Endothelial cell of umbilical vein (primary cell): ENCODE measurements at regions not wholly inside any gene's neighbourhood (a gene's known extent, or its start where the extent isn't known, plus 50 kb on each side); places are given as distances from the start of the nearest gene placed in this dataset.

Experiments used
- BruUV-seq: library from RNA; stranded (reverse); fragments of 400-500 nt; replicated peaks from 2 replicates; lab custom pipeline; 2021; lab: Mats Ljungman, UMichigan
- CTCF ChIA-PET: fragments of 300-600, 350-600 bp; sonication (Branson Sonifier 250); formaldehyde crosslinking; loops from one replicate; lab custom pipeline; 2021; ENCODE audit warnings: antibody characterized with exemption, inconsistent platforms; lab: Charles Lee
- POLR2A ChIA-PET: fragments of 300-600, 350-600 bp; sonication (Branson Sonifier 250); formaldehyde crosslinking; loops from one replicate; lab custom pipeline; 2021; ENCODE audit warnings: antibody characterized with exemption, inconsistent platforms; lab: Charles Lee
- DNase-seq: peaks from one replicate; pipeline ENCODE4 v3.0.0-alpha.2; 2011; ENCODE audit warnings: low read depth, low spot score
- FAIRE-seq: peaks from 2 replicates; lab custom pipeline; 2011; peaks lifted over from hg19 to GRCh38; lab: Jason Lieb, UNC
- H2AFZ ChIP-seq: 2 replicates; pipeline ENCODE4 v1.6.0; 2012; ENCODE audit warnings: low read depth, low read length, control low read depth, inconsistent platforms
- H3K27ac ChIP-seq: 2 replicates; pipeline ENCODE4 v1.5.1; 2011; ENCODE audit warnings: low read depth, mild to moderate bottlenecking, control low read depth, low read length, moderate library complexity; ENCODE audit not compliant: insufficient read depth
- H3K27me3 ChIP-seq, 2 experiments: 2 replicates each; pipeline versions ENCODE4 v1.6.0 to v1.6.1; 2011; ENCODE audit warnings: low read length in 2 of 2, mixed read lengths in 1 of 2; ENCODE audit not compliant: control insufficient read depth in 2 of 2, insufficient read depth in 2 of 2
- H3K36me3 ChIP-seq, 2 experiments: 2 replicates in 1 of 2; 3 replicates in 1 of 2; pipeline ENCODE4 v1.5.1; 2011; ENCODE audit warnings: low read length in 2 of 2, mild to moderate bottlenecking in 1 of 2, moderate library complexity in 1 of 2; ENCODE audit not compliant: control insufficient read depth in 2 of 2, insufficient read depth in 2 of 2; ENCODE audit errors: extremely low read depth in 1 of 2
- H3K4me1 ChIP-seq: 3 replicates; pipeline ENCODE4 v1.5.1; 2011; ENCODE audit warnings: mild to moderate bottlenecking, low read length; ENCODE audit not compliant: control insufficient read depth, insufficient read depth; ENCODE audit errors: extremely low read depth
- H3K4me2 ChIP-seq: 2 replicates; pipeline ENCODE4 v1.6.1; 2011; ENCODE audit warnings: low read length, control low read depth, mixed read lengths; ENCODE audit not compliant: insufficient read depth
- H3K4me3 ChIP-seq, 3 experiments: fragments of 200-600 bp in 1 of 3; sonication (generic), shearing (Covaris generic) in 1 of 3; replicated peaks in 1 of 3; 2 replicates each; pipeline ENCODE4 v1.5.1; 2011 to 2016; ENCODE audit warnings: control low read depth in 3 of 3, low read length in 3 of 3, mild to moderate bottlenecking in 2 of 3, inconsistent platforms in 1 of 3, low read depth in 1 of 3, moderate library complexity in 1 of 3; ENCODE audit not compliant: insufficient read depth in 1 of 3
- H3K79me2 ChIP-seq: 2 replicates; pipeline ENCODE4 v1.6.0; 2012; ENCODE audit warnings: low read length, inconsistent platforms; ENCODE audit not compliant: control insufficient read depth, insufficient read depth
- H3K9ac ChIP-seq: replicated peaks from 2 replicates; pipeline ENCODE3; 2011; ENCODE audit warnings: low read length, control low read depth; ENCODE audit not compliant: insufficient read depth; ENCODE audit errors: extremely low read depth
- H3K9me1 ChIP-seq: replicated peaks from 3 replicates; pipeline ENCODE4 v1.6.0; 2011; ENCODE audit warnings: mild to moderate bottlenecking, low read length; ENCODE audit not compliant: control insufficient read depth, insufficient read depth; ENCODE audit errors: extremely low read depth
- H3K9me3 ChIP-seq: replicated peaks from 2 replicates; pipeline ENCODE4 v1.5.1; 2012; ENCODE audit warnings: low read length, inconsistent platforms; ENCODE audit not compliant: control insufficient read depth, insufficient read depth
- H4K20me1 ChIP-seq: replicated peaks from 2 replicates; pipeline ENCODE3; 2011; ENCODE audit warnings: mild to moderate bottlenecking, low read length; ENCODE audit not compliant: control insufficient read depth, insufficient read depth; ENCODE audit errors: extremely low read depth
- CTCF ChIP-seq, 2 donors: IDR thresholded peaks; 1 replicate in 1 of 2; 2 replicates in 1 of 2; pipeline ENCODE4 v1.5.1; 2011; ENCODE audit warnings: low read length in 2 of 2, mild to moderate bottlenecking in 2 of 2, moderate library complexity in 2 of 2, control low read depth in 1 of 2, inconsistent platforms in 1 of 2, low read depth in 1 of 2; ENCODE audit not compliant: insufficient read depth in 1 of 2; ENCODE audit errors: extremely low read depth in 1 of 2
- EZH2 ChIP-seq: IDR thresholded peaks from 2 replicates; pipeline ENCODE4 v1.6.1; 2012; ENCODE audit warnings: borderline replicate concordance, low read depth, mild to moderate bottlenecking, moderate library complexity, low read length, inconsistent platforms; ENCODE audit not compliant: severe bottlenecking
- FOS ChIP-seq: IDR thresholded peaks from 2 replicates; pipeline ENCODE4 v1.6.1; 2011; ENCODE audit warnings: mild to moderate bottlenecking, low read length, moderate library complexity, borderline replicate concordance; ENCODE audit not compliant: insufficient read depth
- GATA2 ChIP-seq: IDR thresholded peaks from 2 replicates; pipeline ENCODE4 v1.7.0; 2011; ENCODE audit warnings: low read depth, mild to moderate bottlenecking, moderate library complexity, mixed read lengths, low read length; ENCODE audit not compliant: insufficient read length, insufficient read depth
- JUN ChIP-seq: IDR thresholded peaks from 2 replicates; pipeline ENCODE4 v1.6.1; 2011; ENCODE audit warnings: borderline replicate concordance, low read depth; ENCODE audit not compliant: insufficient read length, insufficient read depth
- MAX ChIP-seq: IDR thresholded peaks from 2 replicates; pipeline ENCODE4 v1.6.1; 2011; ENCODE audit not compliant: insufficient read depth, insufficient read length
- MYC ChIP-seq: IDR thresholded peaks from one replicate; pipeline ENCODE4 v1.6.1; 2011; ENCODE audit warnings: mild to moderate bottlenecking, low read depth, low read length
- POLR2A ChIP-seq: IDR thresholded peaks from 2 replicates; pipeline ENCODE4 v1.6.1; 2012; ENCODE audit warnings: low read depth, mild to moderate bottlenecking, control low read depth, low read length
- POLR2AphosphoS5 ChIP-seq: IDR thresholded peaks from 2 replicates; pipeline ENCODE4 v1.6.1; 2012; ENCODE audit warnings: low read depth, mild to moderate bottlenecking, control low read depth, low read length, moderate library complexity; ENCODE audit not compliant: insufficient read depth
- dilution Hi-C: fragments of 300-500 bp; cut with MboI; formaldehyde crosslinking; loops from one replicate; pipeline ENCODE4 v1.15.0; 2019; ENCODE audit warnings: low sequenced_read_pairs; ENCODE audit not compliant: extremely low pct_ligation_motif_present
- intact Hi-C: fragments of 100-400 bp; cut with micrococcal nuclease; formaldehyde crosslinking; loops from one replicate; pipeline ENCODE4 v1.10.0; 2022

GRCh38 chr12:124679533-124680371 lies 112.3 kb upstream of the NCOR2 start:
- Histone ChIP-seq H3K4me3 (no peak overlapping the region), H3K4me1 (peaks cover 31% of the 10 kb centered on the region), H3K9me1 (no peaks in the 10 kb centered on the region), H3K36me3 (no peaks in the 10 kb centered on the region), H4K20me1 (no peaks in the 10 kb centered on the region), H3K79me2 (no peaks in the 10 kb centered on the region), H3K27ac (no peak overlapping the region), H3K27me3 (no peaks in the 10 kb centered on the region), H2AFZ (no peak overlapping the region), H3K9ac (no peak overlapping the region), H3K4me2 (no peak overlapping the region), H3K9me3 (no peaks in the 10 kb centered on the region)
- DNase-seq (no peak), FAIRE-seq (peak; percentile 69)
- TF ChIP-seq MAX (no peak), CTCF (IDR thresholded peaks at IDR 0.05; ENCODE audit: extremely low read depth in 1 of 2, insufficient read depth in 1 of 2, low read depth in 1 of 2, low read length in 2 of 2) (no peak), POLR2A (no peak), EZH2 (no peak), POLR2AphosphoS5 (no peak), JUN (no peak), MYC (no peak), GATA2 (no peak), FOS (no peak)
- dilution Hi-C loops (loop anchor here (10.0 to 25.0 kb wide), 2 partner anchors 55 to 117 kb away; partner anchors contain the start of gene NCOR2), intact Hi-C loops (loop anchor here (2.0 kb wide), 3 partner anchors 41 to 299 kb away; no protein-coding TSS in a partner anchor)
- no TSS peak for BruUV-seq
- CTCF ChIA-PET = interaction anchor here (1.3 to 1.6 kb wide), 2 partner anchors 16 to 24 kb away, joined by 3 to 4 read pairs; no protein-coding TSS in a partner anchor
- POLR2A ChIA-PET = no interaction called here
